ENCODE measurements at regions not wholly inside any gene's neighbourhood (a gene's known extent, or its start where the extent isn't known, plus 50 kb on each side); places are given as distances from the start of the nearest gene placed in this dataset.
"Not testable (repeated sequence)": the region's sequence is repeated elsewhere in the genome, so short reads cannot be mapped to it uniquely, and the experiment has no call there.

GRCh38 chr10:76815505-76815904 is 822.1 kb downstream of the KCNMA1 start:
- not testable (repeated sequence) for H3K4me1 ChIP-seq (ENCODE audit: insufficient read depth, insufficient read length); H3K4me3 ChIP-seq (ENCODE audit: insufficient read length, low read depth); DNase-seq (ENCODE audit: low read depth, low spot score); H3K27me3 ChIP-seq (ENCODE audit: insufficient read depth, insufficient read length); H3K9me3 ChIP-seq (ENCODE audit: insufficient read depth, low read length); H3K9ac ChIP-seq (ENCODE audit: insufficient read length, low read depth); H3K36me3 ChIP-seq (ENCODE audit: insufficient read depth, insufficient read length, low read length)

GRCh38 chr10:76811430-76811829 is 826.2 kb downstream of the KCNMA1 start:
- no peak overlapping the region for H3K4me3 ChIP-seq (ENCODE audit: insufficient read length, low read depth)
- no peaks in the 10 kb centered on the region for H3K27me3 ChIP-seq (ENCODE audit: insufficient read depth, insufficient read length)
- H3K4me1 ChIP-seq (ENCODE audit: insufficient read depth, insufficient read length) = no peaks in the 10 kb centered on the region
- H3K36me3 ChIP-seq (ENCODE audit: insufficient read depth, insufficient read length, low read length) = no peaks in the 10 kb centered on the region
- H3K9me3 ChIP-seq (ENCODE audit: insufficient read depth, low read length) = no peaks in the 10 kb centered on the region; the same call in 1 of the 2 replicates
- no peak overlapping the region for H3K9ac ChIP-seq (ENCODE audit: insufficient read length, low read depth)
- TF ChIP-seq ZNF274 (IDR thresholded peaks at IDR 0.05; ENCODE audit: low read depth, low read length) (no peak), SUZ12 (IDR thresholded peaks at IDR 0.05; ENCODE audit: extremely low read depth, insufficient read depth, insufficient read length) (no peak), YY1 (IDR thresholded peaks at IDR 0.05; ENCODE audit: insufficient read depth, insufficient read length) (no peak)
- DNase-seq (ENCODE audit: low read depth, low spot score) = no peak

GRCh38 chr10:76788452-76788811 is 849.2 kb downstream of the KCNMA1 start:
- no peak for DNase-seq (ENCODE audit: low read depth, low spot score)
- Histone ChIP-seq H3K9me3 (ENCODE audit: insufficient read depth, low read length) (no peaks in the 10 kb centered on the region), H3K4me1 (ENCODE audit: insufficient read depth, insufficient read length) (no peaks in the 10 kb centered on the region), H3K4me3 (ENCODE audit: insufficient read length, low read depth) (no peak overlapping the region), H3K36me3 (ENCODE audit: insufficient read depth, insufficient read length, low read length) (no peaks in the 10 kb centered on the region), H3K27me3 (ENCODE audit: insufficient read depth, insufficient read length) (no peaks in the 10 kb centered on the region), H3K9ac (ENCODE audit: insufficient read length, low read depth) (no peak overlapping the region)
- no peak for TF ChIP-seq YY1 (IDR thresholded peaks at IDR 0.05; ENCODE audit: insufficient read depth, insufficient read length)
- TF ChIP-seq ZNF274 (IDR thresholded peaks at IDR 0.05; ENCODE audit: low read depth, low read length) = no peak
- no peak for TF ChIP-seq SUZ12 (IDR thresholded peaks at IDR 0.05; ENCODE audit: extremely low read depth, insufficient read depth, insufficient read length)

GRCh38 chr10:76787746-76788451 is 849.7 kb downstream of the KCNMA1 start:
- Histone ChIP-seq H3K4me1 (ENCODE audit: insufficient read depth, insufficient read length) (no peaks in the 10 kb centered on the region), H3K9ac (ENCODE audit: insufficient read length, low read depth) (no peak overlapping the region), H3K4me3 (ENCODE audit: insufficient read length, low read depth) (no peak overlapping the region), H3K27me3 (ENCODE audit: insufficient read depth, insufficient read length) (no peaks in the 10 kb centered on the region), H3K36me3 (ENCODE audit: insufficient read depth, insufficient read length, low read length) (no peaks in the 10 kb centered on the region), H3K9me3 (ENCODE audit: insufficient read depth, low read length) (no peaks in the 10 kb centered on the region)
- DNase-seq (ENCODE audit: low read depth, low spot score) = no peak
- no peak for TF ChIP-seq SUZ12 (IDR thresholded peaks at IDR 0.05; ENCODE audit: extremely low read depth, insufficient read depth, insufficient read length)
- no peak for TF ChIP-seq YY1 (IDR thresholded peaks at IDR 0.05; ENCODE audit: insufficient read depth, insufficient read length)
- TF ChIP-seq ZNF274 (IDR thresholded peaks at IDR 0.05; ENCODE audit: low read depth, low read length) = no peak

GRCh38 chr10:76786504-76787072 is 851.0 kb downstream of the KCNMA1 start:
- no peaks in the 10 kb centered on the region for H3K4me1 ChIP-seq (ENCODE audit: insufficient read depth, insufficient read length)
- DNase-seq (ENCODE audit: low read depth, low spot score) = no peak
- H3K4me3 ChIP-seq (ENCODE audit: insufficient read length, low read depth) = no peak overlapping the region
- H3K9me3 ChIP-seq (ENCODE audit: insufficient read depth, low read length) = no peaks in the 10 kb centered on the region
- no peaks in the 10 kb centered on the region for H3K36me3 ChIP-seq (ENCODE audit: insufficient read depth, insufficient read length, low read length)
- H3K27me3 ChIP-seq (ENCODE audit: insufficient read depth, insufficient read length) = no peaks in the 10 kb centered on the region
- no peak overlapping the region for H3K9ac ChIP-seq (ENCODE audit: insufficient read length, low read depth)
- TF ChIP-seq SUZ12 (IDR thresholded peaks at IDR 0.05; ENCODE audit: extremely low read depth, insufficient read depth, insufficient read length) (no peak), YY1 (IDR thresholded peaks at IDR 0.05; ENCODE audit: insufficient read depth, insufficient read length) (no peak), ZNF274 (IDR thresholded peaks at IDR 0.05; ENCODE audit: low read depth, low read length) (no peak)

- H3K9me3 ChIP-seq (ENCODE audit: insufficient read depth, low read length) = no peaks in the 10 kb centered on the region
- no peaks in the 10 kb centered on the region for H3K36me3 ChIP-seq (ENCODE audit: insufficient read depth, insufficient read length, low read length)
- peaks cover 2% of the 10 kb centered on the region for H3K4me1 ChIP-seq (ENCODE audit: insufficient read depth, insufficient read length)
- DNase-seq (ENCODE audit: low read depth, low spot score) = no peak
- no peaks in the 10 kb centered on the region for H3K27me3 ChIP-seq (ENCODE audit: insufficient read depth, insufficient read length)
- TF ChIP-seq ZNF274 (IDR thresholded peaks at IDR 0.05; ENCODE audit: low read depth, low read length) (no peak), SUZ12 (IDR thresholded peaks at IDR 0.05; ENCODE audit: extremely low read depth, insufficient read depth, insufficient read length) (no peak), YY1 (IDR thresholded peaks at IDR 0.05; ENCODE audit: insufficient read depth, insufficient read length) (no peak)
- H3K4me3 ChIP-seq (ENCODE audit: insufficient read length, low read depth) = no peak overlapping the region
- no peak overlapping the region for H3K9ac ChIP-seq (ENCODE audit: insufficient read length, low read depth)
Observed at GRCh38 chr10:76784076-76784475, 853.5 kb downstream of the KCNMA1 start.

- TF ChIP-seq ZNF274 (IDR thresholded peaks at IDR 0.05; ENCODE audit: low read depth, low read length) = no peak
- TF ChIP-seq SUZ12 (IDR thresholded peaks at IDR 0.05; ENCODE audit: extremely low read depth, insufficient read depth, insufficient read length) = no peak
- no peak for TF ChIP-seq YY1 (IDR thresholded peaks at IDR 0.05; ENCODE audit: insufficient read depth, insufficient read length)
- Histone ChIP-seq H3K9ac (ENCODE audit: insufficient read length, low read depth) (no peak overlapping the region), H3K27me3 (ENCODE audit: insufficient read depth, insufficient read length) (no peaks in the 10 kb centered on the region), H3K4me1 (ENCODE audit: insufficient read depth, insufficient read length) (peaks cover 2% of the 10 kb centered on the region), H3K4me3 (ENCODE audit: insufficient read length, low read depth) (no peak overlapping the region), H3K36me3 (ENCODE audit: insufficient read depth, insufficient read length, low read length) (no peaks in the 10 kb centered on the region), H3K9me3 (ENCODE audit: insufficient read depth, low read length) (peaks cover 11% of the 10 kb centered on the region)
- DNase-seq (ENCODE audit: low read depth, low spot score) = peak; percentile 27
Observed at GRCh38 chr10:76779796-76780301, 857.8 kb downstream of the KCNMA1 start.
